Activated effector memory CD4-positive, alpha-beta T cell treated with anti-CD3 and anti-CD28 coated beads, Interleukin-2, amount 50 U/mL, for 16 hours (primary cell): ENCODE measurements at regions not wholly inside any gene's neighbourhood (a gene's known extent, or its start where the extent isn't known, plus 50 kb on each side); places are given as distances from the start of the nearest gene placed in this dataset.
"Not testable (repeated sequence)": the region's sequence is repeated elsewhere in the genome, so short reads cannot be mapped to it uniquely, and the experiment has no call there.

Experiments used
- DNase-seq: peaks from one replicate; pipeline ENCODE4 v3.0.0-alpha.2; 2020

DNA sequence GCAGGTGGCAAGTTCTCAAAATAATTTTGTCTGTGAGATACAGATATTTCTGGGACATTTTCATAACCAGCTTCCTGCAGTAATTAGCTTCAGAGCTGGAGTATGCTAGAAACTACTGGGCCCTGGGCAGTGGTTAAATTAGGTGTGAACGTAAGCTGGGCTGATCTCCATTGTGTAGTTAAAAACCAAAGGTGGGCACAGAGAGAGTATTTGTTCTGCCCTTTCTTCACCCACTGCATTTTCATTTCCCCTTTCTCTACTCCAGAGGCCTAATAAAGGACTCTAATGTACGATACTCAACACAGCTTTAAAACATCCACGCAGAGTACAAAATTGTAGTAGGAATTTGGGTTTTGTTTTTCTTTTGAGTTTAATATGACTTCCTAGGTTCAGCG, 252.7 kb downstream of the SPRY1 start:
- DNase-seq, result no peak

DNA sequence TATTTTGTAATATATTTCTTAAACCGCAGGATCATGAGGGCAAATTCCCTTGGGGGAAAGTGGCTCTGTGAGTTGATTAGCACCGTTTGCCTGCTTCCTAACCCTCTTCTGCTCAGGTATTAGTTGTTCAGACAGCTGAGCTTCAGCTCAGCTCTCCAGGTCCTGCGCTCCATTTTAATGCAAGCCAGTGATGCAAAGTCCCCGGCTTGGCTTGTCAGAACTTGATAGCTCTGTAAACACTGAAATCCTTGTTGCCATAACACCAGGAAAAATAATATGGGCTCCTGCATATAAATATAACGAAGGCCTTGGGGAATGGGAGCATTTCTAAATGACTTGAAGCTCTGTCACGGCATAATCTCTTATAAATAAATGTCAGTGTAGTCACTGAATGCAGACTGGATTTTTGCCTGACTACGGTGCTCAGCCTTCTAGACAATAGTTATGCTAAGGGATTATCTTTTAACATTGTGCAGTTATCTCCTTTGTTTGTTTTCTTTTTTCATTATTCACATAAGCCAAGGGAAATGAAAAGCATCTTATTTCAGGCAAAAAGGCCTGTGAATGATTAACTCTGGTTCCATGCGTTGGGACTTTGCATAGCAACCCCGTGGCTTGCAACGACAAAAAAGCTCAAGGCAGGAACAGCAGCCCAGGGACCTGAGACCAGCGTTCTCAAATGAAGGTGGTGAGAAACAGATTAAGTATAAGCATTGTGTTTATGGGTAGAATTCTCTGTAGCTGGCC, 253.2 kb downstream of the SPRY1 start:
- DNase-seq, result no peak

DNA sequence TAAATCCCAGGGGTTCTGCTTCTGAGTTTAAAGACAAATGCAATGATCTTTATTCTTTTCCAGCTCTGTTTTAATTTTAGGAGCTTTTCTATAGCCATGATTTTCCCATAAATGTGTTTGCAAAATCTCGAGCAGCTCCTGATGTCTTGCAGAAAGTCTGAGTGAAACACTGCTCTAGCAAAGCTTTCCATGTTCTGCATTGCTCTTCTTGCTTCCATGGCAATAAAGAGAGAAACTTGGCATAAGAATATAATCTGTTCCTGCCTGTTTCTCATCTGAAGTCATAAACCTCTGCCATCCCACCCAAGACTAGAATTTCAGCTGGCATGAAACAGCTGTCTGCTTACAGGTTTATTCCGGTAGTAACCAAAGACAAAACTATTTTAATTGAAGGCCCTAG, 254.5 kb downstream of the SPRY1 start:
- DNase-seq, result no peak

DNA sequence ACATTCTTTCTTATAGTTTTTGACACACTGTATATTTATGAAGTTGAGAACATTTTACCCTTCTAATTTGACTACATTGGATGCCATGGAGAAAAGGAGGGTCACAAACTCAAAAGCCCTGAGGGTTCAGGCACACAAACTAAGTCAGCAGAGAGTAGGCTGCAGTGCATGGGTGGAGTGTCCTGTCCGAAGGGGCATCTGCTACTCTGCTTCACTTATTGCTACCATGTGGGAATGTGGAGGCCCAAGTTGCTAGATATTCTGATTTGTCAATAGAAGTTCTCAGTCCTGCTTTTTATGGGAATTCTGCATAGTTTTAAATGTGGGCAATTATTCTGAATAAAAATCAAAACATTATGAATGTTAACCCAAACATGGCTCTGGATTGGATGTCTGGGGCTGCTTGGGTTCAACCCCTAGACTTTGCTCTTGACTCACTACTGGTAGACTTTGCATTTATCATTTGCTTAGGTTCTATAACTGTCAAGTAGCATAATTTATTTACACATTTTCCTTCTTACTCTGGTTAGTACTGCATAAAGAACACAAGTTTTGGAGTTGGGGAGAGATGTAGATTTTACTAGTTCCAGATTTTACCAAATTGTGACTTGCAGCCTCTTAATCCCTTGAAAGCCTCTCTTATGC, 255.1 kb downstream of the SPRY1 start:
- no peak for DNase-seq

DNA sequence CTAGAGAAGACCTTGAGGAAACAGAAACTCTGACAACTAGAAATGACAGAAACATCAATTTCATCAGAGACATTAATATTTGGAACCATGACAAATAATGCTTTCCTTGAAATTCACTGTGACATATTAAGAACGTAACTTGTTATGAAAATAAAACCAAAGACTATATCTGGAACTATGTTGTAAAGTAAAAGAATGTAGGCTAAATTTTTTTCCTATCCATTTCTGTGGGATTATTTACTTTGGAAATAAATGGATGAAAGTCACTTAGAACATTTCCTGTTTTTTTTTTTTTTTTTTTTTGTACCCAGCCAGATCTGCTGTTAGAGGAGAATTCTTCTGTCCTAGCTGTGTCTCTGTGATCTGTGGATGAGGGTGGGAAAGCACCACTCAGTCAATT, 255.9 kb downstream of the SPRY1 start:
- DNase-seq, result no peak

DNA sequence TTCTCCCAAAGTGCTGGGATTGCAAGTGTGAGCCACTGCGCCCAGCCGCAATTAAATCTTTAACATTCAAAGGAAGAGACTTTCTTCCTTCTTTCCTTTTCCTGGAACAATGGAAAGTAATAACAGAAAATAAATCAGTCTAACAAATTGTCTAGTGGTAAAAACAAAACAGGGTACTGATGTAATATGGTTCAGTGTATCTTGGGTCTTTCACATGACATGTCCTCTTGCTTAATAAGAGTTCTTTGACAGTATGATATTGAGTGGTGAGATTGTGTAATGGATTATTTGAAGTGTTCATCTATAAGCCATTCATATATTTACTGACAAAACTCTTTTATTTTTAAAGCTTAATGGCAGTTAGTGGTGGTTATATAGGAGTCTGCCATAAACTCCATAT, 256.6 kb downstream of the SPRY1 start:
- no peak for DNase-seq

DNA sequence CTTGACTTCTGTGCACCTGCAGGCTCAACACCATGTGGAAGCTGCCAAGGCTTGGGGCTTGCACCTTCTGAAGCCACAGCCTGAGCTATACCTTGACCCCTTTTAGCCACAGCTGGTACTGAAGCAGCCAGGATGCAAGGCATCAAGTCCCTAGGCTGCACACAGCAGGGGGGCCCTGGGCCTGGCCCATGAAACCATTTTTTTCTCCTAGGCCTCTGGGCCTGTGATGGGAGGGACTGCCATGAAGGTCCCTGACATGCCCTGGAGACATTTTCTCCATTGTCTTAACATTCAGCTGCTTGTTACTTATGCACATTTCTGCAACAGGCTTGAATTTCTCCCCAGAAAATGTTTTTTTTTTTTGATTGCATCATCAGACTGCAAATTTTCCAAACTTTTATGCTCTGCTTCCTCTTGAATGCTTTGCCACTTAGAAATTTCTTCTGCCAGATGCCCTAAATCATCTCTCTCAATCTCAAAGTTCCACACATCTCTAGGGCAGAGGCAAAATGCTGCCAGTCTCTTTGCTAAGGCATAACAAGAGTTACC, 260.2 kb downstream of the SPRY1 start:
- not testable (repeated sequence) for DNase-seq

DNA sequence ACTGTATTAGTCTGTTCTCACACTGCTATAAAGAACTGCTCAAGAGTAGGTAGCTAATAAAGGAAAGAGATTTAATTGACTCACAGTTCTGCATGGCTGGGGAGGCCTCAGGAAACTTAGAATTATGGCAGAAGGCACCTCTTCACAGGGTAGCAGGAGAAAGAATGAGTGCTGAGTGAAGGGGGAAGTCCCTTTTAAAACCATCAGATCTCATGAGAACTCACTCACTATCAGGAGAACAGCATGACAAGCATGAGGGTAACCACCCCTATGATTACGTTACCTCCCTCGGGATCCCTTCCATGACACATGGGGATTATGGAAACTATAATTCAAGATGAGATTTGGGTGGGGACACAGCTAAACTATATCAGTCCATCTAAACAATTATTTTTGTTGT, 261.0 kb downstream of the SPRY1 start:
- DNase-seq, result not testable (repeated sequence)

DNA sequence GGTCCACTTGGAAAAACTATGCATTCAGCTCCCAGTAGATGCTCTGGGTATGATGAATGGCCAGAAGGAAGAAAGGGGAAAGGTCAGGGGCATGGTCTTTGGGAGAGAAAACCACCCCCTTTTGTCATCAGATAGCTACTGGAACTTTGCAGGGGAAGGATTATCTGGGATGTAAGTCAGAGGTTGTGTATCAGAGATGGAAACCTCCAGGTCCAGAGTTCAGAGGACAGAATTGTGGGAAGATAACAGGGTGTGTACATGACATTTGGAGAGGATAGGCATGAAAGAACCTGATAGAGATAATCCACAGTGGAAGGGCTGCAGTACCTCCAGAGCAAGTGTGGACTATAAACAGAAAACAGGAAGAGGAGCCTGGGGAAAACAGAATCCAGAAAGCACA, 262.7 kb downstream of the SPRY1 start:
- no peak for DNase-seq

DNA sequence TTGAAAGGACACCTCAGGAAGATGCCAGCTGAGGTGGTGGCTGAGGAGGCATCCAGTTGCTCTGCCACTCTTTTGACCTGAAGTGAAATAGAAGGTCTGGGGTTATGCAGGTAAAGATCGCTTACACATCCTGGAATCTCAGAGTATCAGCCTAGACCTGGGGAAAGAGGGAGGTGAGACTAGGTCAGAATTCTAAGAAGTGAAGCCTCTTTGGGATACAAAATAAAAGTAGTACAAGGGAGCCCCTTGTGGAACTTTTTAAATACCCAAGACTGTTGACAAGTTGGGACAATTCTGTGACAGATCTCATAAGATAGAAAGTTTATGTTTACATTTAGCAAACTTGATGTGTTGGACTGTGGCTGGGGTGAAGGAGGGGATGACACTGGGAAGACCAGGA, 263.1 kb downstream of the SPRY1 start:
- no peak for DNase-seq

DNA sequence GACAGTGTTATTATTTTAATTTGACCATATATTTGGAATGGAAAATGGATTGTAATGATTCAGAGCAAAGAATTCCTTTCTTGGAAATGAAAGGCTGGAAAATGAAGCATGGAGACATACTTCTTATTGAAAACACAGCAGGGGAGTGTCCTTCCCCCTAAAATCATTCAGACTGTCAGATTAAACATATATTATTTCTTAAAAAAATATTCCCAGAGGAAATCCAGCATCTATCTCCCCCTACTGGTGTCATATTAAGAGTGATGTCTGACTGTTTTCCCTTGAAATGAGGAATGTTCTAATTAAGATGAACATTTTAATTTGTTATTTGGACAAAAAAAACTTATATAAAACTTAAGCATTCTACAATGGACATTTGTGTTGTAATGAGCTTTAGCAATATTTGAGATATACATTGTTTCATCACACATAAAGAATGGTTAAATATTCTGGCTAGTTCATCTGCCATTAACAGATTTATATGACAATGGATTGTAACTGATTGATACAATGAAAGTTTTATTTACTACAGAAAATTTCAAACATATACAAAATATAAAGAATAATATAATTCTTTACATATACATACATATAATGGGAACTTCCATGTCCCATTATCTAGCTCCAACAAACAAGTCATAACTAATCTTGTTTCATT, 264.6 kb downstream of the SPRY1 start:
- DNase-seq, result no peak

DNA sequence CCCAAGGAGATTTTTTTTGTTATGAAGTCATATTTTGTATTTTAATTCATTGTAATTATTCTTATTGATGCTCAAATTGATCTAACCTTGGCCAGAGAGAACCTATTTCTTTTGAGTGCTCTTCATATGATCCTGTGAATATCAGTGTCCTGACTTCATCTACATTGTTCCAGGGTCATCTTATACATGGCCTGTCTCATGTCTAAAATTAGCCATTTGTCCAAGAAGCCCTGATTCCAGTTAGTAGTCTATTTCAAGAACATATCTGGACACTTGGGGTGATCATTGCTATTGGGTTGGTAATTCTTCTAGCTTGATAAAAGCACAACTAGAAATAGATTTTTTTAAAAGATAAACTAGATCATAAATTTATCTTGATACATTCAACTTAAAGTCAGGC, 266.2 kb downstream of the SPRY1 start:
- DNase-seq, result no peak

DNA sequence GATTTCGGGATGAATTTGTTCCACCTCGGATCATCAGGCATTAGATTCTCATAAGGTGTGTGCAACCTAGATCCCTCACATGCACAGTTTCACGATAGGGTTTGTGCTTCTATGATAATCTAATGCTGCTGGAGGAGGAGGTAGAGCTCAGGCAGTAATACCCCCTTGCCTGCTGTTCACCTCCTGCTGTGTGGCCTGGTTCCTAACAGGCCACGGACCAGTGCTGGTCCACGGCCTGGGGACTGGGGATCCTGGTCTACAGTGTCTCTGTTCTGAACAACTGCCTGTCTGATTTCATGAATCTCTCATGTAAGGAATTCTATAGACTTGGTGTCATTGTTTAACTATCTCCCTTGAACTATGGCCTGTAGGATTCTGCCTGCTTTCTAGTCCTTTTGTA, 269.9 kb downstream of the SPRY1 start:
- no peak for DNase-seq

DNA sequence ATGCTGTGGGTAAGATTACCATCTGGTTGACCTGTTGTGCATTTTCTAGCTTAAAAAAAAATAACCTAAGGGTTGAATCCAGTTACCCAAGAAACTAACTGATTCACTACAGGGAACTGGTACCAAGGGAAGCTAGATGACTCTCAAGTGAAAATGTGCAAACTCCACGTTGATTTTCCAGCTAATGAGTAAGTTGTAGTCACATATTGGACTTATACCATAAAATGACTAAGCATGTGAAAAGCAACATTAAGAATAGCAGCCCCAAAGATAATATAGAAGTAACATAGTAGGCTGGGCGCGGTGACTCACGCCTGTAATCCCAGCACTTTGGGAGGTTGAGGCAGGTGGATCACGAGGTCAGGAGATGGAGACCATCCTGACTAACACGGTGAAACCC, 270.9 kb downstream of the SPRY1 start:
- DNase-seq, result no peak

DNA sequence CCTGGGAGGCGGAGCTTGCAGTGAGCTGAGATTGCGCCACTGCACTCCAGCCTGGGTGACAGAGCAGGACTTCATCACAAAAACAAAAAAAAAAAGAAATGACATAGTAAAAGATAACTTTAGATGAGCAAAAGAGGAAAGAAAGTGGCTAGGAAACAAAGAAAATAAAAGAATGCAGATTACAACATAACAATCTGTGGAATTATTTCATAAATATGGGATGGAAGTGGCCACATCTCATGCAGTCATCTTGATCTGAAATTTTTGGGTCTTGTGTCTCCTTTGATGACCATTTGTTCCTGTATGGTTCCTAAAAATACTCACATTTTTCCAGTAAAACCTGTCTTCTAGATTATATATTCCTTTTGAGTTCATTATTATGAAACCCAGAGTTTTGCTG, 271.4 kb downstream of the SPRY1 start:
- no peak for DNase-seq

DNA sequence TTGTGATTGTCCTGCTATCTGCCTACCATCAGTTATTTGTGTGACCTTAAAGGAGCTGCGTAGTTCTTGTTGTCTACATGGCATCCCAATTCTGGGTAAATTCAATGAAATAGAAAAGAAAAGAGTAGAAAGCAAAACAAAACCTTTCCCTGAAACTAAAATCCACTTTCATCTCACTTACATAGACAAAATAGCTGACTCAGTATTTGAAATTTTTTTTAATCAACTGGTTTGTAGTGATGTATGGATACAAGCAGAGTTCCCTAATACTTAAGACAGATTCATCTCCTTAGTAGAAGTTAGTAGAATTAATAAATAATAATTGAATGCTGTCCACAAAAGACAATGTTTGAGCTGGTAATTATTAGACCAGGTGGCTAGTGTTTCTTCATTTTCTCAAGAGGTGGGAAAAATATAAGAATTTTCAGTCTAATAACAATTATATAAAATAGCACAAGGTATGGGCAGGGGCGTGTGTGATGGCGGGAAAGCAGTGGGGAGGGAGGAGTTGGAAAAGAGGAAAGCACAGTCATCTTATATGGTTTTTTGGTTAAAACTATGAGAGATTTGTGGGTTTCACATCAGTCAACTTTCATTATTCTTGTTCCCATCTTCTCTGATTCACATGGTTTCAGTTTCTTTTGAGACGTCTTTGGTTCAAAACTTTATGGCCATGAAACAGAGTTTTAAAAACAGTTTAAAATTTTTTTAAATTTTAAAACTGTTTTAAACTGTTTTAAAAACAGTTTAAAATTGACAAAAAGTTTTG, 275.2 kb downstream of the SPRY1 start:
- DNase-seq, result no peak

DNA sequence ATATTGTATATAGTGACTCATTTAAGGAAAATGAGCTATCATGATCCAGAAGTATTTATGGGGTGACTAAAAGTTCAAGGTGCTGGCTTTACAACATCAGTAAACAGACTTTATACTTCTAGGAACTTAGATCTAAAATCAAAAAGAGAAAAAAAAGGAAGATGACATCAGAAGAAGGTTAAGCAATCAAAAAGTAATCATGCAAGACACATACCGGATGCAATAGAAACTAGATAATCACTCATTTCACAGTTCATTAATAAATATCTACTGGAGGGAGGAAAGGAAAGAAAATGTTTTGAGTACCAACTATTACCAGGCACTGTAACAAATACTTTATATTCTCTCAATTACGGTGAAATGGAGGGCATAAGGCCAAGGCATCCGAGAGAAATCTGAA, 276.4 kb downstream of the SPRY1 start:
- DNase-seq, result no peak

DNA sequence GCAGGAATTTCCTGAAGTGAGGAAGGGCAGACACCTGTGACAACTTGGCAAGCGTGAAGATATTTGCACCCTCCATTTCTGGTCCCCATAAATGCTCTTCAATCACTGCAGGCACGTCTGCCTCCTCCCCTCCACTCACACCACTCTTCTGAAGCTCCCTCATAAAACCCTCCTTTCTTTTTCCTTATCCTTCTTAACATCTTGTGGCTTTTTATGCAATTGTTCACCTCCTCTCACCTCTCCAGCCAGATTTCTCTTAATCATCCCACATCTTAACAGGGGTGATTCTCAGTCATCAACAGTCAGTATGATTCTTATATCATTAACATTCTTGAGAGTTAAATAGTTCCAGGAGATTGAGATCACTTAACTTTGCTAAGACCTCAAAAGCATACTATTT, 277.4 kb downstream of the SPRY1 start:
- no peak for DNase-seq

DNA sequence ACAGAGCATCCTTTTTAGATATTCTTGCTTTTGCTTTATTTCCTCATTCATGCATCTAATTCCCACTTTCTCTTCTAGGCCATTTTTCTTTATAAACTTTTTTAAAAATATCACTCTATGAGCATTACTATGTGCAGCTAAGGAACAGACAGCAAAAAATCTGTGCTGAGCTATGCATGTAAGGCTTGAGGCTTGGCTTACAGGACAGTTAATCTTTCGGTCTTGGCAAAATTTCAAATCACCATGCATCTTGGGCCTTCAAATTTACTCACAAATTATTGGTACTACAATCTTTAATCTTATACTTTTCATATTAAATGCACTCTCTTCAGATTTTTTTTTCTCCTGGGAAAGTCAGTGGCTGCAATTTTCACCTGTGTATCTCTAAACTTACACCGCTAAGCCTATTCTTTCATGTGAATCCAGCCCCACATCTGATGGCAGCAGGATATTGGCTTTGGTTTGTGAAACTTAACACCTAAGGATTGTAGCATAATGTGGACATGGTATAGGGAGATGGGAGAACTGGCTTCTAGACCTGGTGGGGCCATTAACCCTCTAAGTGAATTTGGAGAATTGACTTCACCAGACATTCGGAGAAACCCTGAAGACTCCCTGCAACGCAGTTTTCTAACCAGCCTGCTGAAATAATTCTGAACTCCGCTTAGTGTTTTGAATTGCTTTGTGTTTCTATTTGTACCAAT, 278.3 kb downstream of the SPRY1 start:
- no peak for DNase-seq

DNA sequence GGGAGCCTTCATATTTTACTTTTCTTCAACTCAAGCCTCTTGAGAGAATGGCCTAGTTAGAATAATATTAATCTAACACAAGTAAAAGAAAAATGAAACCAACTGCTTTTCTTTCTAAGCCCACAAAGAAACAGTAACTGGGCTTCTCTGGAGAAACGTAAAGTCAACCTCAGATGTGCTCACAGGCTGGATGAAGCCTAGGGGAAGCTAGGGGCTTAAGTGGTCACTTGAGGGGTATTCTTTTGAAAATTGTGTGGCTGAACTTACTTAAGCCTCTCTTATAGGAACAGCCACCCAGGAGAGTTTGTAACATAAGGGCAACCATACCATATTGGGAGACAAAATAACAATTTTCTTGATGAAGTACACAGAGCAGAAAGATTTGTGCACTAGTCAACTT, 279.0 kb downstream of the SPRY1 start:
- DNase-seq, result no peak

DNA sequence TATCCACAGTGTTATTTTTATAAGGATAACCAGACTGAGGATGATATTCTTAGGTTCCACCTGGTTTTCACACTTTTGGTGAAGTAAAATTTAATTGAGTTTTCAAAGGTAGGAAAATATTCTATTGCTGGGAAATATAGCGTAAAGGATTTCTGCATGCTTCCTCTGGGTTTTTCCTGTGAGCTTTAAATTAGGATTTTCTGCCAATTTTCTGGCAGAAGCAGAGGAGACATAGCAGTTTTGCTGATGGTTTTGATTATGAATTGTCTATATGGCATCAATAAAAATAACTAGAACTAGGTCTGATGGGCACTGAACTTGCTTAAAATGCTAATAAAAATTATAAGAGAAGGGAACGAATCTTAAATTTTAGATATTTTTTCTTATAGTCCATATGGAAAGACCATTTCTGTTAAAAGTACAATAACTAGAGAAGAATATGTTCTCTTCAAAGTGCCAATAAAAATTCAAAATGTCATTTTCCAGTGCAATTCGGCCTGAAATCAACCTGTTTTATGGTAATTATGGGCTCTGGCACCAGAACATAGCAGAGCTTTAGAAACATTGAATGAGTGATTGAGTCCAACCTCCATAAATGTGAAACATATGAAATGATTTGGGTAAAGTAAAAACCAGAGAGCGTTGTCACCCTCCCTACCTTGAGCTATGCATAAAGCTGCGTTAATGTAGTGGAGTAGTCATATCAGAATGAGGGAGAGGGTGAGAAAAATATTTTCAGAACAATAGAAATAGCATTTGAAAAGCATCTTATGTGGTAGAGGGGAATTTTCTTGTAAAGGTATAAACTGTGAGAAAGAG, 279.7 kb downstream of the SPRY1 start:
- DNase-seq, result no peak

DNA sequence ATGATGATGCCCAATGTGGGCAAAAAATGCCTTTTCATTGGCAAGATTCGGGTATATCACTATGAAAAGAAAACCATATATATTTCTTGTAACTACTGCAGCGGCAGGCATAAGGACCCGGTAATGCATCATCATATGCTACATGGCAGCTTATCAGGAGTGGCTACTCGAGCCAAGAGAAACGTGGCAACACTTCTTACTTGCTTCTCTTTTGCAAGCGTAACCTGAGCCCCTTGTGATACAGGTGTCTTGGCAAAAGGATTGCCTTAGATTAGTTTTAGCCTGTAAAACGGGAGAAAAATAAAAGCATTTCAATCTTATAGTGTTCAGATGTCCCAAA, 280.3 kb downstream of the SPRY1 start:
- DNase-seq, result no peak
